ENCODE measurements at regions not wholly inside any gene's neighbourhood (a gene's known extent, or its start where the extent isn't known, plus 50 kb on each side); places are given as distances from the start of the nearest gene placed in this dataset.

DNA sequence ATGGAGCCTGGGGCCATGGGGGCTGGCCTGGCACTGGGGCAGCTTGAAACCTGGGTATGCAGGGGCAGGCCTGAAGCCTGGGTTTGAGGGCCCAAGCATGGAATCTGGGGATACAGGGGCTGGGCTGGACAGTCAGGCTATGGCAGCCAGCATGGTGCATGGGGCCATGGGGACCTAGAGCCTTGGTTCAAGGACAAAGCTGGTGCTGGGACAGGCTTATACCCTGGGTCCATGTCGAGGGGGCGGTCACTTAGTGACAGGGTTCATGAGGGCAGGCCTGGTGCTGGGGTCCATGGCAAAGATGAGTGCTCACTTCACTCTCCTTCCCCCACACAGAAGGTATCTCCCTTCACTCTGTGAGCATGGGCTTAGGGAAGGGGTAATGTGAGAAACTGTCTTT, 116.2 kb downstream of the BBS10 start:
- no peak overlapping the region for H3K27ac ChIP-seq
- H3K4me3 ChIP-seq, result no peak overlapping the region
- DNase-seq (ENCODE audit: low spot score in 2 of 2), result no peak
- H3K4me1 ChIP-seq, result no peaks in the 10 kb centered on the region
- TF ChIP-seq CTCF (IDR thresholded peaks at IDR 0.05), result no peak
- H3K9me3 ChIP-seq, result no peaks in the 10 kb centered on the region
- no peaks in the 10 kb centered on the region for H3K27me3 ChIP-seq
- intact Hi-C loops (cut with DNase I), result no loop called here
- no peaks in the 10 kb centered on the region for H3K36me3 ChIP-seq

- intact Hi-C loops (cut with DNase I), result no loop called here
- no peak for TF ChIP-seq CTCF (IDR thresholded peaks at IDR 0.05)
- Histone ChIP-seq H3K4me3 (no peak overlapping the region), H3K9me3 (no peaks in the 10 kb centered on the region), H3K27me3 (no peaks in the 10 kb centered on the region), H3K4me1 (no peaks in the 10 kb centered on the region), H3K36me3 (no peaks in the 10 kb centered on the region), H3K27ac (no peak overlapping the region)
- no peak for DNase-seq (ENCODE audit: low spot score in 2 of 2)
These were observed 121.3 kb downstream of the BBS10 start for GRCh38 chr12:76226956-76227355.

GRCh38 chr12:76226397-76226796, 121.8 kb downstream of the BBS10 start:
- no peaks in the 10 kb centered on the region for H3K9me3 ChIP-seq
- no peak for TF ChIP-seq CTCF (IDR thresholded peaks at IDR 0.05)
- intact Hi-C loops (cut with DNase I), result no loop called here
- H3K4me3 ChIP-seq, result no peak overlapping the region
- no peaks in the 10 kb centered on the region for H3K27me3 ChIP-seq
- DNase-seq (ENCODE audit: low spot score in 2 of 2), result no peak
- no peaks in the 10 kb centered on the region for H3K4me1 ChIP-seq
- no peaks in the 10 kb centered on the region for H3K36me3 ChIP-seq
- no peak overlapping the region for H3K27ac ChIP-seq

- no peak for DNase-seq (ENCODE audit: low spot score in 2 of 2)
- no peaks in the 10 kb centered on the region for H3K36me3 ChIP-seq
- H3K27me3 ChIP-seq, result no peaks in the 10 kb centered on the region
- intact Hi-C loops (cut with DNase I), result no loop called here
- H3K4me3 ChIP-seq, result no peak overlapping the region
- TF ChIP-seq CTCF (IDR thresholded peaks at IDR 0.05), result no peak
- no peak overlapping the region for H3K27ac ChIP-seq
- no peaks in the 10 kb centered on the region for H3K4me1 ChIP-seq
- no peaks in the 10 kb centered on the region for H3K9me3 ChIP-seq
These were observed 124.3 kb downstream of the BBS10 start for GRCh38 chr12:76223869-76224268.

- Histone ChIP-seq H3K9me3 (no peaks in the 10 kb centered on the region), H3K4me3 (no peak overlapping the region), H3K27ac (no peak overlapping the region), H3K36me3 (no peaks in the 10 kb centered on the region), H3K27me3 (no peaks in the 10 kb centered on the region), H3K4me1 (no peaks in the 10 kb centered on the region)
- intact Hi-C loops (cut with DNase I), result no loop called here
- DNase-seq (ENCODE audit: low spot score in 2 of 2), result no peak
- TF ChIP-seq CTCF (IDR thresholded peaks at IDR 0.05), result no peak
These were observed 127.2 kb downstream of the BBS10 start for GRCh38 chr12:76220980-76221379.

DNA sequence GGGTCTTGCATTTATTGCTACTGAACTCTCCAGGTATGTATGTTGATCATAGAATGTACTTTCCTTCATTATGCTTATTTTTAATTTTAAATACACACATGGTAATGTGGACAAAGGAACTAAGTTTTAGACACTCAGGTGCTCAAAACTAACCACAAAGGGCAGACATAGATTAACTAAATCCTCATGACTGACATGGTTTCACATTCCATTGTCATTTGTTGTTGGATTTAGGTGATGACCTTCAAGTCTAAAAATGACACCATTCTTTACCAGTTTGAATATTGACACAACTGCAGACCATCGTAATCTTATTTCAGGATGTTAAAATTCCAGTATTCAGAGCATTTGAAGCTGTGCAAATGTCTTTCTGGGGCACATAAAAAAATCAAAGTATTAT, 128.4 kb downstream of the BBS10 start:
- no peak for TF ChIP-seq CTCF (IDR thresholded peaks at IDR 0.05)
- no peak overlapping the region for H3K27ac ChIP-seq
- DNase-seq (ENCODE audit: low spot score in 2 of 2), result no peak
- intact Hi-C loops (cut with DNase I), result no loop called here
- H3K9me3 ChIP-seq, result no peaks in the 10 kb centered on the region
- no peaks in the 10 kb centered on the region for H3K36me3 ChIP-seq
- no peaks in the 10 kb centered on the region for H3K27me3 ChIP-seq
- no peaks in the 10 kb centered on the region for H3K4me1 ChIP-seq
- no peak overlapping the region for H3K4me3 ChIP-seq
